GM19324 (cell line): ENCODE measurements at regions not wholly inside any gene's neighbourhood (a gene's known extent, or its start where the extent isn't known, plus 50 kb on each side); places are given as distances from the start of the nearest gene placed in this dataset.
A peak's percentile ranks its signal among the peaks of the same experiment; 100 is the strongest.
"Not testable (repeated sequence)": the region's sequence is repeated elsewhere in the genome, so short reads cannot be mapped to it uniquely, and the experiment has no call there.

Experiments used
- ATAC-seq: cut with Tn5 transposase; IDR thresholded peaks from one replicate; pipeline ENCODE4 v1.9.1; 2021; ENCODE audit warnings: mild to moderate bottlenecking, moderate library complexity; ENCODE audit not compliant: unreplicated experiment, low FRiP score

- ATAC-seq = no peak
Observed at GRCh38 chr6:91241946-91242613, 655.2 kb upstream of the MAP3K7 start.

GRCh38 chr6:91240878-91241603 lies 654.2 kb upstream of the MAP3K7 start:
- peak; percentile 58 for ATAC-seq

GRCh38 chr6:91221072-91221720 lies 634.3 kb upstream of the MAP3K7 start:
- no peak for ATAC-seq

- ATAC-seq = no peak
Observed at GRCh38 chr6:91213229-91213901, 626.5 kb upstream of the MAP3K7 start.

- ATAC-seq = no peak
Observed at GRCh38 chr6:91198588-91199255, 611.9 kb upstream of the MAP3K7 start.

GRCh38 chr6:91196729-91197128 lies 609.9 kb upstream of the MAP3K7 start:
- ATAC-seq = no peak

GRCh38 chr6:91193446-91193845 lies 606.6 kb upstream of the MAP3K7 start:
- no peak for ATAC-seq

- not testable (repeated sequence) for ATAC-seq
Observed at GRCh38 chr6:91190041-91190440, 603.2 kb upstream of the MAP3K7 start.

- no peak for ATAC-seq
Observed at GRCh38 chr6:91185072-91185471, 598.2 kb upstream of the MAP3K7 start.

GRCh38 chr6:91181416-91181815 lies 594.5 kb upstream of the MAP3K7 start:
- no peak for ATAC-seq

- no peak for ATAC-seq
Observed at GRCh38 chr6:91173651-91174050, 586.8 kb upstream of the MAP3K7 start.

- ATAC-seq = no peak
Observed at GRCh38 chr6:91173186-91173585, 586.3 kb upstream of the MAP3K7 start.

- ATAC-seq = no peak
Observed at GRCh38 chr6:91171754-91172462, 585.0 kb upstream of the MAP3K7 start.

- no peak for ATAC-seq
Observed at GRCh38 chr6:91167846-91168245, 581.0 kb upstream of the MAP3K7 start.

- ATAC-seq = no peak
Observed at GRCh38 chr6:91166271-91167046, 579.6 kb upstream of the MAP3K7 start.

- no peak for ATAC-seq
Observed at GRCh38 chr6:91164105-91164504, 577.2 kb upstream of the MAP3K7 start.

- ATAC-seq = no peak
Observed at GRCh38 chr6:91161246-91161645, 574.4 kb upstream of the MAP3K7 start.

GRCh38 chr6:91155129-91155785 lies 568.4 kb upstream of the MAP3K7 start:
- no peak for ATAC-seq

GRCh38 chr6:91152824-91153223 lies 566.0 kb upstream of the MAP3K7 start:
- no peak for ATAC-seq
